Activated CD8-positive, alpha-beta memory T cell treated with anti-CD3 and anti-CD28 coated beads, Interleukin-2, amount 50 U/mL, for 48 hours (primary cell): ENCODE measurements at regions not wholly inside any gene's neighbourhood (a gene's known extent, or its start where the extent isn't known, plus 50 kb on each side); places are given as distances from the start of the nearest gene placed in this dataset.
A peak's percentile ranks its signal among the peaks of the same experiment; 100 is the strongest.

ENCODE experiments used
- DNase-seq: peaks from one replicate; pipeline ENCODE4 v3.0.0-alpha.2; 2020

GRCh38 chr6:170093658-170094596 lies 197.0 kb downstream of the DLL1 start:
- DNase-seq = peak; percentile 46

- no peak for DNase-seq
These were observed 197.6 kb downstream of the DLL1 start for GRCh38 chr6:170093276-170093657.

GRCh38 chr6:170092826-170093225 lies 198.1 kb downstream of the DLL1 start:
- DNase-seq = peak; percentile 22

- DNase-seq = peak; percentile 37
These were observed 199.0 kb downstream of the DLL1 start for GRCh38 chr6:170091639-170092579.

- peak; percentile 42 for DNase-seq
These were observed 199.8 kb downstream of the DLL1 start for GRCh38 chr6:170091000-170091638.

- DNase-seq = peak; percentile 39
These were observed 200.3 kb downstream of the DLL1 start for GRCh38 chr6:170090561-170090960.

- DNase-seq = peak; percentile 53
These were observed 200.9 kb downstream of the DLL1 start for GRCh38 chr6:170089963-170090362.

- DNase-seq = peak; percentile 67
These were observed 202.3 kb downstream of the DLL1 start for GRCh38 chr6:170088582-170088955.

GRCh38 chr6:170087941-170088581 lies 202.8 kb downstream of the DLL1 start:
- peak; percentile 79 for DNase-seq

- DNase-seq = peak; percentile 53
These were observed 203.5 kb downstream of the DLL1 start for GRCh38 chr6:170087421-170087780.

GRCh38 chr6:170086639-170087420 lies 204.0 kb downstream of the DLL1 start:
- DNase-seq = peak; percentile 39

GRCh38 chr6:170085475-170086401 lies 205.1 kb downstream of the DLL1 start:
- peak; percentile 37 for DNase-seq

GRCh38 chr6:170084166-170084730 lies 206.6 kb downstream of the DLL1 start:
- peak; percentile 26 for DNase-seq

- peak; percentile 40 for DNase-seq
These were observed 207.4 kb downstream of the DLL1 start for GRCh38 chr6:170083236-170084051.

GRCh38 chr6:170082531-170083187 lies 208.2 kb downstream of the DLL1 start:
- DNase-seq = peak; percentile 46

GRCh38 chr6:170082067-170082466 lies 208.8 kb downstream of the DLL1 start:
- DNase-seq = no peak

- DNase-seq = peak; percentile 35
These were observed 209.3 kb downstream of the DLL1 start for GRCh38 chr6:170081556-170081955.

GRCh38 chr6:170080828-170081371 lies 210.0 kb downstream of the DLL1 start:
- peak; percentile 38 for DNase-seq
